ENCODE measurements at regions not wholly inside any gene's neighbourhood (a gene's known extent, or its start where the extent isn't known, plus 50 kb on each side); places are given as distances from the start of the nearest gene placed in this dataset.

- DNase-seq (ENCODE audit: low spot score in 2 of 2) = no peak
- Histone ChIP-seq H3K4me3 (no peak overlapping the region), H3K27ac (no peak overlapping the region), H3K36me3 (no peaks in the 10 kb centered on the region), H3K9me3 (no peaks in the 10 kb centered on the region), H3K4me1 (no peaks in the 10 kb centered on the region), H3K27me3 (no peaks in the 10 kb centered on the region)
- WGBS, 2 donors = 38 to 40% methylated on average over 3 of the region's 4 CpGs
- TF ChIP-seq POLR2A (IDR thresholded peaks at IDR 0.05) (no peak), CTCF (IDR thresholded peaks at IDR 0.05) (no peak), EP300 (IDR thresholded peaks at IDR 0.05) (no peak)
These were observed 156.3 kb downstream of the C1orf94 start for GRCh38 chr1:34332996-34333395.

- Histone ChIP-seq H3K36me3 (no peaks in the 10 kb centered on the region), H3K9me3 (peaks cover 0 to 3% (median 0%) of the 10 kb centered on the region in 4 donors), H3K27ac (no peak overlapping the region), H3K4me1 (no peaks in the 10 kb centered on the region), H3K27me3 (no peaks in the 10 kb centered on the region), H3K4me3 (no peak overlapping the region)
- TF ChIP-seq CTCF (IDR thresholded peaks at IDR 0.05) (no peak), EP300 (IDR thresholded peaks at IDR 0.05) (no peak), POLR2A (IDR thresholded peaks at IDR 0.05) (no peak)
- no peak for DNase-seq (ENCODE audit: low spot score in 2 of 2)
- WGBS, 2 donors = 61 to 64% methylated on average over 1 of the region's 1 CpG
These were observed 162.2 kb downstream of the C1orf94 start for GRCh38 chr1:34338871-34339270.

GRCh38 chr1:34341896-34342295, 165.2 kb downstream of the C1orf94 start:
- no peaks in the 10 kb centered on the region for H3K36me3 ChIP-seq
- no peaks in the 10 kb centered on the region for H3K4me1 ChIP-seq
- no peak for DNase-seq (ENCODE audit: low spot score in 2 of 2)
- WGBS, 2 donors = 75 to 76% methylated on average over 2 of the region's 2 CpGs
- H3K27me3 ChIP-seq = no peaks in the 10 kb centered on the region
- H3K27ac ChIP-seq = no peak overlapping the region
- no peak overlapping the region for H3K4me3 ChIP-seq
- peaks cover 0 to 3% (median 0%) of the 10 kb centered on the region in 4 donors for H3K9me3 ChIP-seq
- no peak for TF ChIP-seq POLR2A (IDR thresholded peaks at IDR 0.05)
- TF ChIP-seq EP300 (IDR thresholded peaks at IDR 0.05) = no peak
- TF ChIP-seq CTCF (IDR thresholded peaks at IDR 0.05) = no peak

- no peak overlapping the region for H3K4me3 ChIP-seq
- TF ChIP-seq POLR2A (IDR thresholded peaks at IDR 0.05) (no peak), CTCF (IDR thresholded peaks at IDR 0.05) (no peak), EP300 (IDR thresholded peaks at IDR 0.05) (no peak)
- DNase-seq (ENCODE audit: low spot score in 2 of 2) = no peak
- WGBS, 2 donors = 87 to 94% methylated on average over 1 of the region's 1 CpG
- peaks cover 0 to 3% (median 0%) of the 10 kb centered on the region in 4 donors for H3K9me3 ChIP-seq
- H3K36me3 ChIP-seq = no peaks in the 10 kb centered on the region
- H3K4me1 ChIP-seq = no peaks in the 10 kb centered on the region
- H3K27me3 ChIP-seq = no peaks in the 10 kb centered on the region
- no peak overlapping the region for H3K27ac ChIP-seq
These were observed 165.6 kb downstream of the C1orf94 start for GRCh38 chr1:34342334-34342733.

GRCh38 chr1:34346128-34346527, 169.4 kb downstream of the C1orf94 start:
- no peaks in the 10 kb centered on the region for H3K27me3 ChIP-seq
- H3K4me3 ChIP-seq = no peak overlapping the region
- H3K27ac ChIP-seq = no peak overlapping the region
- 51 to 61% methylated on average over 3 of the region's 3 CpGs for WGBS, 2 donors
- TF ChIP-seq EP300 (IDR thresholded peaks at IDR 0.05) (no peak), POLR2A (IDR thresholded peaks at IDR 0.05) (no peak), CTCF (IDR thresholded peaks at IDR 0.05) (no peak)
- H3K4me1 ChIP-seq = no peaks in the 10 kb centered on the region
- H3K9me3 ChIP-seq = no peaks in the 10 kb centered on the region
- H3K36me3 ChIP-seq = no peaks in the 10 kb centered on the region
- DNase-seq (ENCODE audit: low spot score in 2 of 2) = no peak
